ENCODE measurements at regions not wholly inside any gene's neighbourhood (a gene's known extent, or its start where the extent isn't known, plus 50 kb on each side); places are given as distances from the start of the nearest gene placed in this dataset.

- no peak for TF ChIP-seq CTBP2 (IDR thresholded peaks at IDR 0.05; ENCODE audit: borderline replicate concordance, insufficient read depth, insufficient read length, low read length)
These were observed 1081.1 kb downstream of the ARAP2 start (continued) for GRCh38 chr4:35163168-35163567.
